Testis (tissue), 2 donors: ENCODE measurements at regions not wholly inside any gene's neighbourhood (a gene's known extent, or its start where the extent isn't known, plus 50 kb on each side); places are given as distances from the start of the nearest gene placed in this dataset.

Experiments
- DNase-seq: peaks from one replicate; pipeline ENCODE4 v3.0.0-alpha.2; 2019
- H3K27ac ChIP-seq, 2 donors: fragments of 200-600 bp; sonication (generic); one replicate each; pipeline ENCODE4 v1.5.1; 2019
- H3K27me3 ChIP-seq: fragments of 200-600 bp; sonication (generic); one replicate; pipeline ENCODE4 v1.5.1; 2019
- H3K36me3 ChIP-seq: fragments of 200-600 bp; sonication (generic); one replicate; pipeline ENCODE4 v1.5.1; 2017; ENCODE audit warnings: low read depth; ENCODE audit errors: missing control alignments
- H3K4me1 ChIP-seq: fragments of 200-600 bp; sonication (generic); one replicate; pipeline ENCODE4 v1.5.1; 2019
- H3K4me3 ChIP-seq, 2 donors: fragments of 200-600 bp; sonication (generic); one replicate each; pipeline ENCODE4 v1.5.1; 2017 to 2019
- H3K9me3 ChIP-seq: fragments of 200-600 bp; sonication (generic); one replicate; pipeline ENCODE4 v1.5.1; 2017
- CTCF ChIP-seq, 3 experiments: fragments of 450-650 bp in 2 of 3; fragments of 200-600 bp in 1 of 3; sonication (generic) in 1 of 3; IDR thresholded peaks; one replicate each; pipeline ENCODE4 v1.5.1; 2016 to 2019; ENCODE audit warnings: antibody characterized with exemption in 3 of 3, mild to moderate bottlenecking in 2 of 3, moderate library complexity in 1 of 3
- POLR2A ChIP-seq: fragments of 450-650 bp; IDR thresholded peaks from one replicate; pipeline ENCODE4 v1.6.1; 2017; ENCODE audit warnings: antibody characterized with exemption, mild to moderate bottlenecking, moderate library complexity
- WGBS, 2 donors: methylation state at CpG; one replicate each; pipeline ENCODE4 v1.1.5; 2018; 5-methylcytosine and 5-hydroxymethylcytosine counted together
- intact Hi-C: fragments of 100-400 bp; cut with DNase I; formaldehyde crosslinking; loops from one replicate; pipeline ENCODE4 v1.15.1; 2023; ENCODE audit warnings: low total_unique reads

DNA sequence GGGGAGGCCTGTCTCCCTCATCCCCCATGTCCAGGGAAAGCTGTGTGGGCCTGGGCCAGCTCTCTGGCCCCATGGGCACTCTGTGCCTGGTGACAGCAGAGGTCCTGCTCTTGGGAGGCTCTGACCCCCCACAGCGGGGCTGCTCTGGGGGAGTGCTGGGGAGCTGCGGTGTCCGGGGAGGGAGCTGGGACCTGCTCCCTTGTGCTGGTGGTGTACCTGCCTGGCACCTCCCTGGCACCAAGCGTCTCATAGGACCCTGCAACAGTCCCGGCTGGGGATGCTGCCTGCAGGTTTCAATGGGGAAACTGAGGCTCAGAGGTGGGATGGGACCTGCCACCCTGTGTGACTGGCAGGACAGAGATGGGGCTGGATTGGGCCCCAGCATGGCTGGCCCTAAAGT, 111.3 kb downstream of the KIF26A start:
- Histone ChIP-seq H3K36me3 (no peaks in the 10 kb centered on the region), H3K9me3 (no peaks in the 10 kb centered on the region), H3K4me1 (no peaks in the 10 kb centered on the region), H3K27me3 (no peaks in the 10 kb centered on the region), H3K4me3 (no peak overlapping the region), H3K27ac (no peak overlapping the region)
- intact Hi-C loops, result no loop called here
- TF ChIP-seq CTCF (IDR thresholded peaks at IDR 0.05) (no peak), POLR2A (no peak)
- WGBS, 2 donors, result 91% methylated on average over 5 of the region's 5 CpGs; no CpG with 5 or more reads in 1 of the 2 donors
- DNase-seq, result no peak

GRCh38 chr14:104250175-104250574, 111.8 kb downstream of the KIF26A start:
- no peaks in the 10 kb centered on the region for H3K4me1 ChIP-seq
- no peaks in the 10 kb centered on the region for H3K27me3 ChIP-seq
- TF ChIP-seq CTCF (IDR thresholded peaks at IDR 0.05), result no peak
- TF ChIP-seq POLR2A, result no peak
- H3K27ac ChIP-seq, result no peak overlapping the region
- H3K36me3 ChIP-seq, result no peaks in the 10 kb centered on the region
- DNase-seq, result no peak
- 82 to 92% methylated on average over 5 to 8 of the region's 8 CpGs for WGBS, 2 donors
- no peaks in the 10 kb centered on the region for H3K9me3 ChIP-seq
- intact Hi-C loops, result no loop called here
- H3K4me3 ChIP-seq, result no peak overlapping the region

GRCh38 chr14:104252256-104253215, 114.1 kb downstream of the KIF26A start:
- DNase-seq, result no peak
- Histone ChIP-seq H3K27me3 (no peaks in the 10 kb centered on the region), H3K36me3 (no peaks in the 10 kb centered on the region), H3K4me1 (no peaks in the 10 kb centered on the region), H3K27ac (no peak overlapping the region), H3K4me3 (no peak overlapping the region), H3K9me3 (no peaks in the 10 kb centered on the region)
- TF ChIP-seq POLR2A (no peak), CTCF (IDR thresholded peaks at IDR 0.05) (no peak)
- intact Hi-C loops, result no loop called here
- WGBS, 2 donors, result 83 to 84% methylated on average over 18 to 22 of the region's 22 CpGs

DNA sequence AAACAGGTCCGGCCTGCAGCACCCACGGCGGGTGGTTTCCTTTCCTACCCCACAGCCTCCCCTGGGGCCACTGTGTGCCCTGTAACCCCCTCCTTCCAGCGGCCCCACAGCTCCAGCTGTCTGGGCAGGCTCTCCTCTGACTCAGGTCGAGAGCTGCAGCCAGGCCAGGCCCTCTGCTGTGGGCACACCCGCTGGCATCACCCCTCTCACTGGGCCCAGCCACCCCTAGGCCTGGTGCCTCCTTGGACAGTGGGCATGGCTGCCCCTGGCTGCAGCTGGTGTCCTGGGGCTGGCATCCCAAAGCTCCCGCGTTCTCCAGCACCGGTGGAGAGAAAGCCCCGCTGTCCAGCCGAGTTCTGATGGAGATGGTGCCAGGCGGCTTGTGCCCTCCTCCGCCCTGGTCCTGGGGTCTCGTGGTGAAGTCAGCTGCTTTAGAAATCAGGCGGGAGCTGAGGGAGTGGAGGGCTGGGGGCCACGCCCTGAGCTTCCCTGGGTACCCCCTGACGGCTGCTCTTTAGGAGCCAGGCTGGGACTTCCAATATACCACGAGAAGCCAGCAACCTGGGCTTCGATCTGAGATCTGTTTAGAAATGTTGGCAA, 114.9 kb downstream of the KIF26A start:
- H3K4me1 ChIP-seq, result no peaks in the 10 kb centered on the region
- H3K4me3 ChIP-seq, result no peak overlapping the region
- DNase-seq, result no peak
- no peaks in the 10 kb centered on the region for H3K9me3 ChIP-seq
- H3K36me3 ChIP-seq, result no peaks in the 10 kb centered on the region
- no peaks in the 10 kb centered on the region for H3K27me3 ChIP-seq
- TF ChIP-seq POLR2A, result no peak
- TF ChIP-seq CTCF (IDR thresholded peaks at IDR 0.05), result no peak
- no peak overlapping the region for H3K27ac ChIP-seq
- 91 to 93% methylated on average over 6 to 19 of the region's 19 CpGs for WGBS, 2 donors
- intact Hi-C loops, result no loop called here
